PFSK-1 (cell line): ENCODE measurements at regions not wholly inside any gene's neighbourhood (a gene's known extent, or its start where the extent isn't known, plus 50 kb on each side); places are given as distances from the start of the nearest gene placed in this dataset.

Source experiments
- SIN3A ChIP-seq: IDR thresholded peaks from 2 replicates; pipeline ENCODE4 v1.6.1; 2012; ENCODE audit warnings: mild to moderate bottlenecking, low read length, moderate library complexity, borderline replicate concordance; ENCODE audit not compliant: insufficient read depth
- TAF1 ChIP-seq: IDR thresholded peaks from 2 replicates; pipeline ENCODE4 v1.6.1; 2012; ENCODE audit warnings: low read length, control low read depth, borderline replicate concordance; ENCODE audit not compliant: insufficient read depth

DNA sequence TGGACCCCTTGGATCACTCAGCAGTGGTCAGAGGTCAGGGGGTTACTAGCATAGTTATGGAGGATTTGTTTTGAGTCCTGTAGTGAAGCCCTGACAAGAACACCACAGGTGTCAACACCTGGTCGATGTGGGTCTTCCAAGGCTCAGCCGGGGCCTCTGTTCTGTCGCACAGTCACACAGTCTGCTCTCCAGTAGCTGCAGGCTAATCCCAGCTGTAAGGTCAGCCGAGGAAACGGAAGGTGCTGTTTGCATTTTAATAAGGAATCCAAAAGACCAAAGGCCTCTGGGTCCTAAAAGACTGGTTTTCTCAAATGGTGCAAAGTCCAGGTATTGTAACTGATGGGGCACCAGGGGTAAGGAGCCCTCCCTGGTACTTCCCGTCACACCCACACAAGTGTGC, 71.7 kb downstream of the RPLP1 start:
- TF ChIP-seq TAF1: no peak
- TF ChIP-seq SIN3A: no peak
